Prostate gland (tissue), 2 donors: ENCODE measurements at regions not wholly inside any gene's neighbourhood (a gene's known extent, or its start where the extent isn't known, plus 50 kb on each side); places are given as distances from the start of the nearest gene placed in this dataset.

Experiments
- CTCF ChIP-seq, 4 experiments: fragments of 200-600 bp in 2 of 4; fragments of 450-650 bp in 2 of 4; sonication (generic) in 2 of 4; IDR thresholded peaks; 1 replicate in 3 of 4; 2 replicates in 1 of 4; pipeline ENCODE4 v1.5.1; 2016 to 2019; ENCODE audit warnings: antibody characterized with exemption in 4 of 4, mild to moderate bottlenecking in 2 of 4, moderate library complexity in 2 of 4
- POLR2A ChIP-seq: fragments of 450-650 bp; IDR thresholded peaks from one replicate; pipeline ENCODE4 v1.6.1; 2016; ENCODE audit warnings: antibody characterized with exemption, mild to moderate bottlenecking

DNA sequence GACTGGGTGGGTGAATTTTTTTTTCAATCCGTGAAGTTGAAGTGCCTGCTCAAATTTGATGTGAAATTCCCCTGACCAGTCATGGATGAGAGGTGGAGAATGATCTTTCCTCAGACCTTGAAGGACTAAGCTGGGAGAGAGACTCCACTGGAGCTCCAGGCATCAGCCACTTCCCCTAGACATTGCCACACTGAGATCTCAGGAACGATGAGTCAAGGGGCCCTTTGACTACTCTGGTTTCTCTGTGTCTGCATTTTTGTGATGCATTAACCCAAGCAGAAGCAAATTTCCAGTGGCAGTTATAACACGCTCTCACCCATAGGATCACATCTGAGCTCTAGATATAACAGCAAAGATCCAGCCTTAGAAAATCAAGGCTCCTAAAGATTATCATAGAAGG lies 171.2 kb upstream of the KIF2A start:
- no peak for TF ChIP-seq POLR2A
- TF ChIP-seq CTCF (IDR thresholded peaks at IDR 0.05): no peak
